HCT116 (cell line): ENCODE measurements at regions not wholly inside any gene's neighbourhood (a gene's known extent, or its start where the extent isn't known, plus 50 kb on each side); places are given as distances from the start of the nearest gene placed in this dataset.
"Not testable (repeated sequence)": the region's sequence is repeated elsewhere in the genome, so short reads cannot be mapped to it uniquely, and the experiment has no call there.

ENCODE experiments used
- ATAC-seq: fragments of 200-7000 bp; cut with Tn5 transposase; 2 replicates; pipeline ENCODE4 v1.9.1; 2020; ENCODE audit warnings: mild to moderate bottlenecking, moderate library complexity
- BruUV-seq: library from RNA; stranded (reverse); fragments of 400-500 nt; replicated peaks from 2 replicates; lab custom pipeline; 2021; lab: Mats Ljungman, UMichigan
- CTCF ChIA-PET: fragments of 300-600 bp; sonication (Branson Sonifier 250); formaldehyde crosslinking; loops from one replicate; lab custom pipeline; 2021; ENCODE audit warnings: antibody characterized with exemption; lab: Charles Lee
- POLR2A ChIA-PET: fragments of 300-600, 350-600 bp; sonication (Branson Sonifier 250); formaldehyde crosslinking; loops from one replicate; lab custom pipeline; 2021; ENCODE audit warnings: antibody characterized with exemption; lab: Charles Lee
- RAD21 ChIA-PET, 2 experiments: fragments of 300-600 bp; sonication (Branson Sonifier 250); formaldehyde crosslinking; loops; one replicate each; lab custom pipeline; 2023; ENCODE audit warnings: low total read pairs in 2 of 2; ENCODE audit not compliant: uncharacterized antibody in 2 of 2, unreplicated experiment in 2 of 2, low non-redundant PET in 1 of 2; lab: Charles Lee
- DNase-seq: peaks from one replicate; pipeline ENCODE4 v3.0.0-alpha.2; 2010; ENCODE audit warnings: low read depth, low spot score
- H2AFZ ChIP-seq: fragments of 200-600 bp; shearing (Covaris generic), sonication (generic); 2 replicates; pipeline ENCODE4 v1.6.1; 2017; ENCODE audit warnings: low read depth, mixed run types, mixed read lengths, antibody characterized with exemption, low read length; ENCODE audit not compliant: poor library complexity, severe bottlenecking
- H3K27ac ChIP-seq: 2 replicates; pipeline ENCODE4 v1.5.1; 2012; ENCODE audit warnings: low read depth, low read length
- H3K27me3 ChIP-seq: fragments of 200-600 bp; sonication (generic); 2 replicates; pipeline ENCODE4 v1.6.1; 2016; ENCODE audit warnings: mixed run types, low read length, mixed read lengths; ENCODE audit not compliant: insufficient read depth
- H3K36me3 ChIP-seq, 2 experiments: fragments of 200-500 bp in 1 of 2; fragments of 200-600 bp in 1 of 2; sonication (Bioruptor generic) in 1 of 2; sonication (generic) in 1 of 2; 2 replicates each; pipeline versions ENCODE4 v1.5.1 to v1.6.1; 2014 to 2016; ENCODE audit warnings: low read length in 2 of 2, inconsistent platforms in 1 of 2, mixed read lengths in 1 of 2, mixed run types in 1 of 2; ENCODE audit not compliant: insufficient read depth in 2 of 2, control insufficient read depth in 1 of 2
- H3K4me1 ChIP-seq, 2 experiments: fragments of 200-600 bp in 1 of 2; sonication (generic) in 1 of 2; 2 replicates each; pipeline versions ENCODE4 v1.5.1 to v1.6.1; 2012 to 2017; ENCODE audit warnings: low read length in 2 of 2, inconsistent platforms in 1 of 2, mild to moderate bottlenecking in 1 of 2, mixed read lengths in 1 of 2, mixed run types in 1 of 2, moderate library complexity in 1 of 2; ENCODE audit not compliant: insufficient read depth in 2 of 2, control insufficient read depth in 1 of 2
- H3K4me2 ChIP-seq: fragments of 200-600 bp; sonication (generic); 2 replicates; pipeline ENCODE4 v1.6.1; 2017; ENCODE audit warnings: mixed run types, low read length, mixed read lengths
- H3K4me3 ChIP-seq, 2 experiments: fragments of 200-600 bp in 1 of 2; sonication (generic) in 1 of 2; replicated peaks in 1 of 2; 2 replicates each; pipeline ENCODE4 v1.5.1; 2011 to 2016; ENCODE audit warnings: low read length in 2 of 2, control low read depth in 1 of 2, low read depth in 1 of 2, mild to moderate bottlenecking in 1 of 2, mixed read lengths in 1 of 2, mixed run types in 1 of 2
- H3K79me2 ChIP-seq: fragments of 200-600 bp; sonication (generic); 2 replicates; pipeline ENCODE4 v1.6.1; 2017; ENCODE audit warnings: mild to moderate bottlenecking, mixed run types, low read length, moderate library complexity, mixed read lengths; ENCODE audit not compliant: insufficient read depth
- H3K9ac ChIP-seq: fragments of 200-600 bp; sonication (generic); 2 replicates; pipeline ENCODE4 v1.6.1; 2016; ENCODE audit warnings: low read length, mixed read lengths
- H3K9me2 ChIP-seq: fragments of 200-600 bp; sonication (generic), shearing (Covaris generic); 2 replicates; pipeline ENCODE4 v1.6.1; 2017; ENCODE audit warnings: mixed run types, mild to moderate bottlenecking, moderate library complexity; ENCODE audit not compliant: insufficient read depth
- H3K9me3 ChIP-seq, 2 experiments: fragments of 200-500 bp in 1 of 2; fragments of 200-600 bp in 1 of 2; sonication (Bioruptor generic) in 1 of 2; sonication (generic) in 1 of 2; 2 replicates each; pipeline ENCODE4 v1.6.1; 2014 to 2017; ENCODE audit warnings: low read length in 2 of 2, mixed read lengths in 2 of 2, inconsistent platforms in 1 of 2, low read depth in 1 of 2, mild to moderate bottlenecking in 1 of 2, mixed run types in 1 of 2, moderate library complexity in 1 of 2; ENCODE audit not compliant: control insufficient read depth in 1 of 2, insufficient read depth in 1 of 2
- H4K20me1 ChIP-seq: fragments of 200-600 bp; sonication (generic), shearing (Covaris generic); 2 replicates; pipeline ENCODE4 v1.6.1; 2017; ENCODE audit warnings: mixed run types, mild to moderate bottlenecking, moderate library complexity; ENCODE audit not compliant: insufficient read depth
- CEBPB ChIP-seq: IDR thresholded peaks from 2 replicates; pipeline ENCODE4 v1.6.1; 2012; ENCODE audit warnings: low read depth
- CTCF ChIP-seq, 3 experiments: fragments of 200-600 bp in 1 of 3; sonication (generic) in 1 of 3; IDR thresholded peaks in 2 of 3; conservative IDR thresholded peaks in 1 of 3; 2 replicates each; pipeline ENCODE4 v1.5.1; 2012 to 2017; ENCODE audit warnings: low read depth in 2 of 3, low read length in 2 of 3, antibody characterized with exemption in 1 of 3, borderline replicate concordance in 1 of 3, control low read depth in 1 of 3, mild to moderate bottlenecking in 1 of 3, mixed read lengths in 1 of 3, mixed run types in 1 of 3, moderate library complexity in 1 of 3; ENCODE audit not compliant: insufficient read depth in 1 of 3
- EZH2 ChIP-seq: fragments of 200-600 bp; sonication (generic); IDR thresholded peaks from 2 replicates; pipeline ENCODE4 v1.6.1; 2017; ENCODE audit warnings: antibody characterized with exemption, mixed run types
- EZH2phosphoT487 ChIP-seq: fragments of 200-600 bp; IDR thresholded peaks from 2 replicates; pipeline ENCODE4 v1.6.1; 2018; ENCODE audit warnings: antibody characterized with exemption, borderline replicate concordance
- FOSL1 ChIP-seq: IDR thresholded peaks from 2 replicates; pipeline ENCODE4 v1.6.1; 2012; ENCODE audit warnings: low read depth
- JUND ChIP-seq: IDR thresholded peaks from 2 replicates; pipeline ENCODE4 v1.6.1; 2012
- MAX ChIP-seq: IDR thresholded peaks from 2 replicates; pipeline ENCODE4 v1.6.1; 2012
- POLR2A ChIP-seq: IDR thresholded peaks from 2 replicates; pipeline ENCODE4 v1.7.0; 2011; ENCODE audit warnings: borderline replicate concordance; ENCODE audit not compliant: insufficient read depth, insufficient read length; ENCODE audit errors: extremely low read depth
- SP1 ChIP-seq: IDR thresholded peaks from 2 replicates; pipeline ENCODE4 v1.6.1; 2012; ENCODE audit warnings: low read depth
- SRF ChIP-seq: IDR thresholded peaks from 2 replicates; pipeline ENCODE4 v1.6.1; 2012; ENCODE audit warnings: low read depth
- ZFX ChIP-seq: fragments of 450-650 bp; IDR thresholded peaks from 2 replicates; pipeline ENCODE4 v1.6.1; 2017
- ZNF274 ChIP-seq: fragments of 200-500 bp; sonication (Bioruptor generic); IDR thresholded peaks from 2 replicates; pipeline ENCODE4 v1.6.1; 2014; ENCODE audit warnings: mild to moderate bottlenecking, low read depth, low read length, inconsistent platforms
- intact Hi-C: fragments of 100-400 bp; cut with micrococcal nuclease; formaldehyde crosslinking; loops from 2 replicates; pipeline ENCODE4 v1.10.0; 2022

GRCh38 chr3:43231276-43232000 lies 54.9 kb upstream of the SNRK start:
- Histone ChIP-seq H3K4me3 (no peak overlapping the region), H4K20me1 (no peaks in the 10 kb centered on the region), H3K79me2 (no peaks in the 10 kb centered on the region), H3K27ac (no peak overlapping the region), H3K9me2 (no peaks in the 10 kb centered on the region), H3K9ac (no peak overlapping the region), H3K9me3 (no peaks in the 10 kb centered on the region), H3K27me3 (no peaks in the 10 kb centered on the region), H3K36me3 (no peaks in the 10 kb centered on the region), H2AFZ (no peak overlapping the region), H3K4me1 (no peaks in the 10 kb centered on the region), H3K4me2 (no peak overlapping the region)
- ChIA-PET RAD21 (no interaction called here), CTCF (no interaction called here), POLR2A (no interaction called here)
- DNase-seq: no peak
- no TSS peak for BruUV-seq
- TF ChIP-seq EZH2phosphoT487: no peak
- no peak for TF ChIP-seq ZNF274
- no peak for TF ChIP-seq POLR2A
- no peak for TF ChIP-seq EZH2
- no peak for TF ChIP-seq SRF
- no peak for TF ChIP-seq FOSL1
- no peak for TF ChIP-seq SP1
- no peak for TF ChIP-seq CEBPB
- no peak for TF ChIP-seq CTCF (IDR thresholded peaks at IDR 0.05 in 2 of 3, conservative IDR thresholded peaks at IDR 0.05 in 1 of 3; ENCODE audit: borderline replicate concordance in 1 of 3, insufficient read depth in 1 of 3, low read depth in 2 of 3, low read length in 2 of 3)
- TF ChIP-seq JUND: no peak
- no peak for TF ChIP-seq ZFX
- no peak for TF ChIP-seq MAX
- no peak for ATAC-seq
- intact Hi-C loops: no loop called here

GRCh38 chr3:43229865-43230264 lies 56.5 kb upstream of the SNRK start:
- DNase-seq, H3K9me2 ChIP-seq, RAD21 ChIA-PET, CTCF ChIA-PET, H3K36me3 ChIP-seq, intact Hi-C loops, H3K79me2 ChIP-seq, POLR2A ChIA-PET, H3K9ac ChIP-seq, H3K4me1 ChIP-seq, BruUV-seq, H3K4me2 ChIP-seq, H4K20me1 ChIP-seq, ATAC-seq, H3K4me3 ChIP-seq, H3K27ac ChIP-seq, H3K9me3 ChIP-seq, H3K27me3 ChIP-seq, H2AFZ ChIP-seq: not testable (repeated sequence)

- CTCF ChIA-PET, H3K4me1 ChIP-seq, intact Hi-C loops, H3K9ac ChIP-seq, DNase-seq, H2AFZ ChIP-seq, H3K4me3 ChIP-seq, H3K27me3 ChIP-seq, RAD21 ChIA-PET, BruUV-seq, H3K9me3 ChIP-seq, H3K36me3 ChIP-seq, H3K27ac ChIP-seq, POLR2A ChIA-PET, H3K79me2 ChIP-seq, H4K20me1 ChIP-seq, ATAC-seq, H3K9me2 ChIP-seq, H3K4me2 ChIP-seq: not testable (repeated sequence)
Observed at GRCh38 chr3:43227685-43228084, 58.7 kb upstream of the SNRK start.
